Retinal pigment epithelial cell (primary cell): ENCODE measurements at regions not wholly inside any gene's neighbourhood (a gene's known extent, or its start where the extent isn't known, plus 50 kb on each side); places are given as distances from the start of the nearest gene placed in this dataset.

Source experiments
- DNase-seq: peaks from one replicate; pipeline ENCODE4 v3.0.0-alpha.2; 2010; ENCODE audit warnings: low read depth
- H3K4me3 ChIP-seq: 2 replicates; pipeline ENCODE4 v1.5.1; 2011; ENCODE audit warnings: mild to moderate bottlenecking, low read length, control low read depth, moderate library complexity
- TF ChIP-seq, protein P1 (sequence below): conservative IDR thresholded peaks from 2 replicates; pipeline ENCODE4 v1.5.1; 2011; ENCODE audit warnings: low read depth, low read length, control low read depth, inconsistent platforms

DNA sequence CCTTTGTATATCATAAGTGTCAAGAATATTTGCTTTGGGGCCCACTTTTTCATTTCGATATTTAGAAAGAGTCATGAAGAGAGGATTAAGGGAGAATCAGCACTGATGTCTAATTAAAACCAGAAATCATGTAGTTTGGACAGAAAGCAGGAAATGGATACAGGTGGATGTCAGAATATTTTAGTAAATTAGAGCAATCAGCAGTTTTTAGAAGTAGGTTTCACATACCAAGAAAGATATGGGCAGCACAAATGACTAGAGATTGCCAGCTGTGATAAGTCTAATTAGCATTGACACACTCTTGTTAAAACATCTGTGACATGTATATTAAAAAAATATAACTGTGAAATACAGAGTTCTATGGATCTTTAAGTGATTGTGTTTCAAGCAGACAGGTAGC is 180.8 kb upstream of the POM121L12 start:
- TF ChIP-seq, protein P1, sequence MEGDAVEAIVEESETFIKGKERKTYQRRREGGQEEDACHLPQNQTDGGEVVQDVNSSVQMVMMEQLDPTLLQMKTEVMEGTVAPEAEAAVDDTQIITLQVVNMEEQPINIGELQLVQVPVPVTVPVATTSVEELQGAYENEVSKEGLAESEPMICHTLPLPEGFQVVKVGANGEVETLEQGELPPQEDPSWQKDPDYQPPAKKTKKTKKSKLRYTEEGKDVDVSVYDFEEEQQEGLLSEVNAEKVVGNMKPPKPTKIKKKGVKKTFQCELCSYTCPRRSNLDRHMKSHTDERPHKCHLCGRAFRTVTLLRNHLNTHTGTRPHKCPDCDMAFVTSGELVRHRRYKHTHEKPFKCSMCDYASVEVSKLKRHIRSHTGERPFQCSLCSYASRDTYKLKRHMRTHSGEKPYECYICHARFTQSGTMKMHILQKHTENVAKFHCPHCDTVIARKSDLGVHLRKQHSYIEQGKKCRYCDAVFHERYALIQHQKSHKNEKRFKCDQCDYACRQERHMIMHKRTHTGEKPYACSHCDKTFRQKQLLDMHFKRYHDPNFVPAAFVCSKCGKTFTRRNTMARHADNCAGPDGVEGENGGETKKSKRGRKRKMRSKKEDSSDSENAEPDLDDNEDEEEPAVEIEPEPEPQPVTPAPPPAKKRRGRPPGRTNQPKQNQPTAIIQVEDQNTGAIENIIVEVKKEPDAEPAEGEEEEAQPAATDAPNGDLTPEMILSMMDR, result no peak
- DNase-seq, result no peak
- H3K4me3 ChIP-seq, result no peak overlapping the region

DNA sequence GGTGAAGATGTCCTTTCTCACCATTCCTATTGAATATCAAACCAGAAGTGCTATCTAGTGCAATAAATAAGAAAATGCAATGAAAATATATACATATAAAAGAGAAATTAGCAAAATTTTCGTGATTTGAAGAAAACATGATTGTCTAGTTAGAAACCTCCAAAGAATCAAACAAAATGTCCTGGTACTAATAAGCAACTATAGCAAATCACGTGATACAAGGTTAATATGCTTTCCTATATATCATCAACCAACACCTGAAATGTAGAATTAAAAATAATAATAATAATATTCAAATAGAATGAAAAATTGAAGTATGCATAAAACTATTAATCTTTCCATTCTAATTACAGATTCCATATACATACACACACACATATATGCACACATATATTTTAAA is 183.9 kb upstream of the POM121L12 start:
- no peak overlapping the region for H3K4me3 ChIP-seq
- no peak for DNase-seq
- TF ChIP-seq, protein P1, result no peak

DNA sequence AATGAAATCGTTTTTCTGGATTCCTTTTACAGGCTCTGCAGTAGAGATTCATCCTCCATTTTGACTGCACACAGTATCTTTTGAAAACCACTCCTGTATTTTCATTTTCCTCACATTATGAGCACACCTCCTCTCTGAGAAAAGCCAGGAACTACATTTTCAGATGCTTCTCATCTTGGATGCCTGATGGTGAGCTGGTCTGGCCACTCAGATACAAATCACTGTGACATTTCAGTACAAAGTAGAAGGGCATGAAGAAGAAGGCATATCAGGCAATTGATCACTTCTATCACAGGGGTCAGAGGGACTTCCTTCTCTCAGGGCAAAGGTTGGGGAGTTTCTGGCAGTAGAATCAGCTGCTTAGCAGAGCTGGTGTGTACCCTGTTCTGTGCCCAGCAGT is 192.0 kb upstream of the POM121L12 start:
- TF ChIP-seq, protein P1, result no peak
- no peak overlapping the region for H3K4me3 ChIP-seq
- no peak for DNase-seq

DNA sequence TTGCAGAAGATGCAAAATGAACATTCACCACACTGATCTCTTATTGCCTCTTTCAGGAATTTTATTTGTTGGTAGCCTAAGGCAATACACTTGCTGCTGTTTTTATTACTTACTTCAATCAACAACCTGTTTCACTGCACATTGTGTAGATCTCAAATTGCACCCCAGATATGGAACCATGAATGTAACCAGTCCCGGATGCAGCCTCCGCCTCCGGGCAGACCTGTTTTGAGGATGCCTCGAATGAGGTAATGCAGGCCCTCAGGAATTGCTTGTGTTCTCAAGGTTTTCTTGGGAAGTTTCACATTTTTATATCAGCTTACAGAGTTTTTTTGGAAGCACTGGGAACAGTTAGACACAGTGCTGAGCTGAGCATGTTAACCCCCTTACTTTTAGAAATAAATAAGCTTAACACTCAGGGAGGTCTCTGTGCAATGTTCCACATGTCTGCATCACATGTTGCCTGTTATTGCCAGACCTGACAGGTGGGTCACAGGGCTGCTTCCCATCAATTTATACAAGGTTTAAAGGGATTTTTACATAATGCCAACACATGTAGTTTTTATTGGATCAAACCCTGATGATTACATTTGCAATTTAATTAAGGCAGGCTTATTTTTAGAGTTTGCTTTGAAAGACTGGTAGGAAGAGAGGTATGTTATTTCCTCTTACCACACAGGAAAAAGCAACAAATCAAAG is 193.1 kb upstream of the POM121L12 start:
- TF ChIP-seq, protein P1, result no peak
- no peak overlapping the region for H3K4me3 ChIP-seq
- DNase-seq, result no peak

DNA sequence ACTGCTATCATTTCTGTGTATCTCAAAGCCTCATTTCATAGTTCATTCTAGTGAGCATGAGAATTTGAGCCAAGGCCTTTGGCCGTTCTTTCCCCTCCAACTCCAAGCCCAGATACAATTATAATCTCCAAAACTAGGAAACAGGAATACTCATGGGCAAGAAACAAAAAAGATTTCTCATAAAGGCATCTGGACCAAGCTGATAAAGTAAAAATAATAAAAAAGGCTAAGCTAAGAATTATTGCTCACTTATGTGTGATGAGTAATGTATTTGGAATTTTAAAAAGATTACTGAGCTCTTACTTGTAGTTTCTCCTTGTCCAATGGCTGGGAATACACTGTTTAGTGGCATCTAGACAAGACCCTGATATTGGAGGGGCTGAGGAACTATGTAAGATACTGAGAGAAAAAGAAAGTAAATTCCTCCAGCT is 196.4 kb upstream of the POM121L12 start:
- H3K4me3 ChIP-seq, result no peak overlapping the region
- TF ChIP-seq, protein P1, result no peak
- no peak for DNase-seq

DNA sequence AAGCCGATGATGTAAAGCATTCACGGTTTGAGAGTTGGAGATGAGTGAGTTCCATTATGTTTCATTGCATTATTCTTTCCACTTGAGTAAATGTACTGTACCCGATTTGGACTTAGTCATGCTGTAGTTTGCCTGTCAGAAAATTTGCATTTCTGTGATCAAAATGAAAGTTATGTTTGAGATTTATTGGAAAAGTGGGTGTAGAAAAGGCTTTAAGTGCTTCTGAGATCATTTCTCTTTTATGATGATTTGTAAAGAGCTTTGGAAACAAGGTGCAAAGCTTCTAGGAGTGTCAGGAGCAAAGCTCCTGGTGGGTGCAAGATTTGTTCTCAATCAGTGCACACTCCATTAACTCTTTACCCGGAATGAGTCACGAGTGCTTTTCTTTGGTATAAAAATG is 204.1 kb upstream of the POM121L12 start:
- no peak for DNase-seq
- no peak overlapping the region for H3K4me3 ChIP-seq
- TF ChIP-seq, protein P1, result no peak

DNA sequence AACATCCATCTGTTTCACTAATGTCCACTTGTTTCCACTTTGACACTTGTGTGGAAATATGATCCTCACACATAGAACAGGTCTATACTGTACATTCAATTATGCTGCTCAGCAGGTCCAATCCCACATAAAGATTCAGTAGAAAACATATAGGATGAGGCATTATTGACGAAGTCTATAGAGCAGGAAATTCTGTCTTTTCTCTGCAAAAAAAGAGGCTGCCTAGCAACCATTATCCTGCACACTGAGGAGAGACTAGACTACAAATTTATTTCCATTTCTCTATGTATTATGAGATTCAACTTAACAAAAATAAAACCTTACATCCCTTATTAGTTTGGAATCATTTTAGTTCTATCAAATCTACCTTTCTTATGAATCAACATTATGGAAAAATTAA is 204.6 kb upstream of the POM121L12 start:
- no peak for DNase-seq
- H3K4me3 ChIP-seq, result no peak overlapping the region
- TF ChIP-seq, protein P1, result no peak
